Naive thymus-derived CD4-positive, alpha-beta T cell (primary cell): ENCODE measurements at regions not wholly inside any gene's neighbourhood (a gene's known extent, or its start where the extent isn't known, plus 50 kb on each side); places are given as distances from the start of the nearest gene placed in this dataset.

ENCODE experiments used
- ATAC-seq: fragments of 150-1000 bp; cut with Tn5 transposase; 2 replicates; pipeline ENCODE4 v1.10.0; 2021; ENCODE audit warnings: mild to moderate bottlenecking, moderate library complexity
- CTCF ChIA-PET: fragments of 350-600 bp; sonication (Branson Sonifier 250); formaldehyde crosslinking; loops from one replicate; lab custom pipeline; 2021; ENCODE audit warnings: antibody characterized with exemption; lab: Charles Lee
- POLR2A ChIA-PET: fragments of 350-600 bp; sonication (Branson Sonifier 250); formaldehyde crosslinking; loops from one replicate; lab custom pipeline; 2021; ENCODE audit warnings: antibody characterized with exemption, inconsistent platforms; lab: Charles Lee
- DNase-seq, 9 donors: peaks; one replicate each; pipeline versions ENCODE4 v3.0.0 to v3.0.0-alpha.2; 2020 to 2022; ENCODE audit warnings: mixed read lengths in 1 of 9
- H3K27ac ChIP-seq: one replicate; pipeline ENCODE4 v1.7.0; 2013; ENCODE audit warnings: mild to moderate bottlenecking, low read depth, low read length, moderate library complexity
- H3K27me3 ChIP-seq, 2 donors: one replicate each; pipeline ENCODE4 v1.7.0; 2013; ENCODE audit warnings: low read length in 2 of 2, mild to moderate bottlenecking in 2 of 2, moderate library complexity in 2 of 2; ENCODE audit not compliant: control insufficient read depth in 2 of 2, insufficient read depth in 2 of 2
- H3K36me3 ChIP-seq, 3 experiments: 1 replicate in 2 of 3; 2 replicates in 1 of 3; pipeline ENCODE4 v1.7.0; 2013; ENCODE audit warnings: low read length in 3 of 3, mild to moderate bottlenecking in 3 of 3, moderate library complexity in 1 of 3; ENCODE audit not compliant: insufficient read depth in 3 of 3, control insufficient read depth in 2 of 3
- H3K4me1 ChIP-seq, 2 donors: one replicate each; pipeline ENCODE4 v1.7.0; 2013; ENCODE audit warnings: low read length in 2 of 2, mild to moderate bottlenecking in 2 of 2, moderate library complexity in 1 of 2; ENCODE audit not compliant: control insufficient read depth in 2 of 2, insufficient read depth in 2 of 2
- H3K4me3 ChIP-seq: 2 replicates; pipeline ENCODE4 v1.7.0; 2013; ENCODE audit warnings: mild to moderate bottlenecking, low read length
- H3K9me3 ChIP-seq, 3 experiments: 1 replicate in 2 of 3; 2 replicates in 1 of 3; pipeline ENCODE4 v1.7.0; 2013; ENCODE audit warnings: low read length in 3 of 3; ENCODE audit not compliant: control insufficient read depth in 2 of 3
- H3K27ac Mint-ChIP-seq, 9 donors: one replicate each; pipeline ENCODE4 v1.8.0; 2020 to 2022; ENCODE audit warnings: mixed read lengths in 9 of 9, mild to moderate bottlenecking in 8 of 9, moderate library complexity in 5 of 9, inconsistent platforms in 2 of 9
- H3K27me3 Mint-ChIP-seq, 5 donors: one replicate each; pipeline ENCODE4 v1.8.0; 2021 to 2022; ENCODE audit warnings: mixed read lengths in 5 of 5, mild to moderate bottlenecking in 1 of 5
- H3K36me3 Mint-ChIP-seq, 5 donors: one replicate each; pipeline ENCODE4 v1.8.0; 2020 to 2022; ENCODE audit warnings: mixed read lengths in 5 of 5, mild to moderate bottlenecking in 3 of 5, inconsistent platforms in 1 of 5
- H3K4me1 Mint-ChIP-seq, 7 donors: one replicate each; pipeline ENCODE4 v1.8.0; 2020 to 2022; ENCODE audit warnings: mixed read lengths in 7 of 7, mild to moderate bottlenecking in 3 of 7, inconsistent platforms in 1 of 7
- H3K4me3 Mint-ChIP-seq, 10 donors: one replicate each; pipeline ENCODE4 v1.8.0; 2020 to 2022; ENCODE audit warnings: mild to moderate bottlenecking in 10 of 10, mixed read lengths in 10 of 10, moderate library complexity in 6 of 10, inconsistent platforms in 2 of 10
- H3K9me3 Mint-ChIP-seq, 11 donors: one replicate each; pipeline ENCODE4 v1.8.0; 2020 to 2022; ENCODE audit warnings: mixed read lengths in 11 of 11, mild to moderate bottlenecking in 4 of 11, inconsistent platforms in 1 of 11, moderate library complexity in 1 of 11
- intact Hi-C, 2 donors: fragments of 100-400 bp; cut with micrococcal nuclease; formaldehyde crosslinking; loops; one replicate each; pipeline ENCODE4 v1.15.1; 2023

DNA sequence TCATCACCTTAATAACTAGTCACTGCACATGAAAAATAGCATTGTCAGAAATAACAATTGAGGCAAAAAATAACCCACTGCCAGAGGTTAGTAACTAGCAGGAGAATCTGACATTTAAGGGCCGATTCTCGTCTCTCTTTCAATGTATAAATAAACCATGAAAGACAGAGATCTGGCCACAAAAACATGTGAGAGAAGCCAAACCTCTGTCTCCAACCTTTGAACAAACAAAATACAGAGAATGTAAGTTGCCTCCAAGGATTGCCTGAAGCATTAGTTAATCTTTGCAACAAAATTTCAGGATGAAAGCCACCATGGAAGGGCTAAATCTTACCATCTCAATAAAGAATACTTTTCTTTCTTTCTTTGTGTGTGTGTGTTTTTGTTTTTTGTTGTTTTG is 257.4 kb upstream of the TMTC1 start:
- peaks cover 0 to 15% (median 4%) of the 10 kb centered on the region in 11 donors for H3K9me3 Mint-ChIP-seq
- H3K27ac ChIP-seq: no peak overlapping the region
- H3K27me3 ChIP-seq: peaks cover 0 to 4% of the 10 kb centered on the region in 2 donors
- no peak overlapping the region for H3K4me3 Mint-ChIP-seq
- H3K9me3 ChIP-seq: no peaks in the 10 kb centered on the region
- ATAC-seq (no peak), DNase-seq (no peak)
- ChIA-PET POLR2A (no interaction called here), CTCF (no interaction called here)
- H3K36me3 ChIP-seq: no peaks in the 10 kb centered on the region
- peaks cover 0 to 8% (median 0%) of the 10 kb centered on the region in 5 donors for H3K36me3 Mint-ChIP-seq
- H3K4me3 ChIP-seq: no peak overlapping the region
- no peaks in the 10 kb centered on the region for H3K4me1 ChIP-seq
- H3K27me3 Mint-ChIP-seq: peaks cover 0 to 4% (median 0%) of the 10 kb centered on the region in 5 donors
- no peaks in the 10 kb centered on the region for H3K4me1 Mint-ChIP-seq
- intact Hi-C loops: no loop called here
- no peak overlapping the region for H3K27ac Mint-ChIP-seq

- ATAC-seq (no peak), DNase-seq (no peak)
- H3K4me1 ChIP-seq: no peaks in the 10 kb centered on the region
- H3K27me3 ChIP-seq: no peaks in the 10 kb centered on the region
- no peaks in the 10 kb centered on the region for H3K9me3 ChIP-seq
- Mint-ChIP-seq H3K36me3 (no peaks in the 10 kb centered on the region), H3K4me3 (no peak overlapping the region), H3K27me3 (no peaks in the 10 kb centered on the region), H3K9me3 (peaks cover 0 to 5% (median 0%) of the 10 kb centered on the region in 11 donors), H3K27ac (no peak overlapping the region), H3K4me1 (no peaks in the 10 kb centered on the region)
- no peak overlapping the region for H3K27ac ChIP-seq
- POLR2A ChIA-PET: no interaction called here
- no peaks in the 10 kb centered on the region for H3K36me3 ChIP-seq
- intact Hi-C loops: no loop called here
- CTCF ChIA-PET: no interaction called here
- H3K4me3 ChIP-seq: no peak overlapping the region
These were observed 247.1 kb upstream of the TMTC1 start for GRCh38 chr12:30030693-30031374.

GRCh38 chr12:30026621-30027234 is 243.0 kb upstream of the TMTC1 start:
- no peak overlapping the region for H3K27ac Mint-ChIP-seq
- no peak for ATAC-seq
- intact Hi-C loops: no loop called here

DNA sequence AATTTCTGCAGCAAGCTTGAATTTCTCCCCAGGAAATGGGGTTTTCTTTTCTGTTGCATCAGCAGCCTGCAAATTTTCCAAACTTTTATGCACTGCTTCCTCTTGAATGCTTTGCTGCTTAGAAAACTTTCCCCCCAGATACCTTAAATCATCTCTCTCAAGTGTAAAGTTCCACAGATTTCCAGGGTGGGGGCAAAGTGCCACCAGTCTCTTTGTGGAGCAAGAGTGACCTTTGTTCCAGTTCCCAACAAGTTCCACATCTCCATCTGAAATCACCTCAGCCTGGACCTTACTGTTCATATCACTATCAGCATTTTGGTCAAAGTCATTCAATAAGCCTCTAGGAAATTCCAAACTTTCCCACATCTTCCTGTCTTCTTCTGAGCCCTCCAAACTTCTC is 241.6 kb upstream of the TMTC1 start:
- Mint-ChIP-seq H3K4me3 (no peak overlapping the region), H3K27me3 (no peaks in the 10 kb centered on the region), H3K9me3 (peaks cover 0 to 15% (median 4%) of the 10 kb centered on the region in 11 donors), H3K36me3 (no peaks in the 10 kb centered on the region), H3K27ac (no peak overlapping the region), H3K4me1 (no peaks in the 10 kb centered on the region)
- Histone ChIP-seq H3K36me3 (no peaks in the 10 kb centered on the region), H3K27ac (no peak overlapping the region), H3K4me1 (no peaks in the 10 kb centered on the region), H3K4me3 (no peak overlapping the region), H3K9me3 (no peaks in the 10 kb centered on the region), H3K27me3 (no peaks in the 10 kb centered on the region)
- ChIA-PET POLR2A (no interaction called here), CTCF (no interaction called here)
- no peak for DNase-seq
- ATAC-seq: no peak
- intact Hi-C loops: no loop called here

More at GRCh38 chr12:30026621-30027234, 243.0 kb upstream of the TMTC1 start:
- no peaks in the 10 kb centered on the region for H3K36me3 ChIP-seq
- H3K4me3 Mint-ChIP-seq: no peak overlapping the region
- no peaks in the 10 kb centered on the region for H3K27me3 Mint-ChIP-seq
- H3K27me3 ChIP-seq: no peaks in the 10 kb centered on the region
- no peak for DNase-seq
- H3K4me1 ChIP-seq: no peaks in the 10 kb centered on the region
- CTCF ChIA-PET: no interaction called here
- H3K9me3 Mint-ChIP-seq: peaks cover 0 to 10% (median 4%) of the 10 kb centered on the region in 11 donors
- H3K4me3 ChIP-seq: no peak overlapping the region
- POLR2A ChIA-PET: no interaction called here
- no peaks in the 10 kb centered on the region for H3K9me3 ChIP-seq
- H3K4me1 Mint-ChIP-seq: no peaks in the 10 kb centered on the region
- no peak overlapping the region for H3K27ac ChIP-seq
- H3K36me3 Mint-ChIP-seq: no peaks in the 10 kb centered on the region

DNA sequence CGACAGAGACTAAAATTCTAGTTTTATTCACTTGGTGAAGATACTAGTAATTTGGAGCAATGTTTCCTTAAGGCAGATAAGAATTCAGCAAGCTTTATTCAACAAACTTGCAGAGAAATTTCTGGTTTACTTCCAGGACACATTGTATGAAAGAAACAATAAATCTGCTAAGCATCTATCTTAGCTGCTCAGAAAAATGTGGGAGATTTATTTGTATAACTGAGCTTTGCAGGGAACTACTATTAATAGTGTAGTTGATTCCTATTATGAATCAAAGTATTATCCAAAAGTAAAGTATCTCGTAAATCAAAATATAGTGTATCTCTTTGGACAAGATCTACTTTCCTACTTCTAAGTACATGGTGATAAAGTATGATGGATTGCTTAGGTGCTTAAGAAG is 239.4 kb upstream of the TMTC1 start:
- Histone ChIP-seq H3K27me3 (no peaks in the 10 kb centered on the region), H3K27ac (no peak overlapping the region), H3K4me3 (no peak overlapping the region), H3K9me3 (no peaks in the 10 kb centered on the region), H3K36me3 (no peaks in the 10 kb centered on the region), H3K4me1 (no peaks in the 10 kb centered on the region)
- DNase-seq (no peak), ATAC-seq (no peak)
- Mint-ChIP-seq H3K9me3 (peaks cover 0 to 15% (median 4%) of the 10 kb centered on the region in 11 donors), H3K4me3 (no peak overlapping the region), H3K4me1 (no peaks in the 10 kb centered on the region), H3K27ac (no peak overlapping the region), H3K36me3 (no peaks in the 10 kb centered on the region), H3K27me3 (no peaks in the 10 kb centered on the region)
- CTCF ChIA-PET: no interaction called here
- POLR2A ChIA-PET: no interaction called here
- intact Hi-C loops: no loop called here

- no peak overlapping the region for H3K27ac ChIP-seq
- no peak for DNase-seq
- no peaks in the 10 kb centered on the region for H3K4me1 Mint-ChIP-seq
- H3K27me3 ChIP-seq: no peaks in the 10 kb centered on the region
- no peaks in the 10 kb centered on the region for H3K9me3 ChIP-seq
- H3K4me1 ChIP-seq: no peaks in the 10 kb centered on the region
- no peak for ATAC-seq
- H3K36me3 Mint-ChIP-seq: no peaks in the 10 kb centered on the region
- ChIA-PET CTCF (no interaction called here), POLR2A (no interaction called here)
- no peak overlapping the region for H3K27ac Mint-ChIP-seq
- H3K27me3 Mint-ChIP-seq: no peaks in the 10 kb centered on the region
- peaks cover 0 to 19% (median 7%) of the 10 kb centered on the region in 11 donors for H3K9me3 Mint-ChIP-seq
- no peak overlapping the region for H3K4me3 ChIP-seq
- H3K4me3 Mint-ChIP-seq: no peak overlapping the region
- intact Hi-C loops: no loop called here
- H3K36me3 ChIP-seq: no peaks in the 10 kb centered on the region
These were observed 237.5 kb upstream of the TMTC1 start for GRCh38 chr12:30021051-30021833.
